PC-3 (cell line): ENCODE measurements at regions not wholly inside any gene's neighbourhood (a gene's known extent, or its start where the extent isn't known, plus 50 kb on each side); places are given as distances from the start of the nearest gene placed in this dataset.

Source experiments
- EZH2 ChIP-seq: fragments of 300-600 bp; sonication (generic); IDR thresholded peaks from one replicate; pipeline ENCODE4 v1.6.1; 2017; ENCODE audit warnings: antibody characterized with exemption, mild to moderate bottlenecking, low read length; ENCODE audit not compliant: unreplicated experiment
- TF ChIP-seq, protein P1 (sequence below): fragments of 300-600 bp; sonication (generic); conservative IDR thresholded peaks from 2 replicates; pipeline ENCODE4 v1.5.1; 2017; ENCODE audit warnings: antibody characterized with exemption, low read depth, mild to moderate bottlenecking, low read length

DNA sequence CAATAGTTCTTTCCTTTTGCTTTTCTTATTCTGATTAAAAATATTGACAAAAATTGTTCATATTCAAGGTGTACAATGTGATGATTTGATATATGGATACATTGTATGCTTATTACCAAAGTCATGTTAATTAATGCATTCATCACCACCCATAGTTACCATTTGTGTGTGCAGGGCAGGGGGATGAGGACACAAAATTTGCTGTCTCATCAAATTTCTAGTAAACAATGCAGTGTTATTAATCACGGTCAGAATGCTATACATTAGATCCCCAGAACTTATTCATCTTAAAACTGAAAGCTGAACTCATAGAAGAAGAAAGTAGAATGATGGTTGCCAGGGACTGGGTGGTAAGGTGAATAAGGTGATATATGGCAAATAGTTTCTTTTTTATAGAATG is 303.7 kb upstream of the SLC24A2 start:
- TF ChIP-seq, protein P1, sequence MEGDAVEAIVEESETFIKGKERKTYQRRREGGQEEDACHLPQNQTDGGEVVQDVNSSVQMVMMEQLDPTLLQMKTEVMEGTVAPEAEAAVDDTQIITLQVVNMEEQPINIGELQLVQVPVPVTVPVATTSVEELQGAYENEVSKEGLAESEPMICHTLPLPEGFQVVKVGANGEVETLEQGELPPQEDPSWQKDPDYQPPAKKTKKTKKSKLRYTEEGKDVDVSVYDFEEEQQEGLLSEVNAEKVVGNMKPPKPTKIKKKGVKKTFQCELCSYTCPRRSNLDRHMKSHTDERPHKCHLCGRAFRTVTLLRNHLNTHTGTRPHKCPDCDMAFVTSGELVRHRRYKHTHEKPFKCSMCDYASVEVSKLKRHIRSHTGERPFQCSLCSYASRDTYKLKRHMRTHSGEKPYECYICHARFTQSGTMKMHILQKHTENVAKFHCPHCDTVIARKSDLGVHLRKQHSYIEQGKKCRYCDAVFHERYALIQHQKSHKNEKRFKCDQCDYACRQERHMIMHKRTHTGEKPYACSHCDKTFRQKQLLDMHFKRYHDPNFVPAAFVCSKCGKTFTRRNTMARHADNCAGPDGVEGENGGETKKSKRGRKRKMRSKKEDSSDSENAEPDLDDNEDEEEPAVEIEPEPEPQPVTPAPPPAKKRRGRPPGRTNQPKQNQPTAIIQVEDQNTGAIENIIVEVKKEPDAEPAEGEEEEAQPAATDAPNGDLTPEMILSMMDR = no peak
- TF ChIP-seq EZH2 = no peak
